ENCODE measurements at regions not wholly inside any gene's neighbourhood (a gene's known extent, or its start where the extent isn't known, plus 50 kb on each side); places are given as distances from the start of the nearest gene placed in this dataset.
"Not testable (repeated sequence)": the region's sequence is repeated elsewhere in the genome, so short reads cannot be mapped to it uniquely, and the experiment has no call there.

- DNase-seq, result not testable (repeated sequence)
These were observed 215.0 kb downstream of the STIM2 start for GRCh38 chr4:27075603-27076002.

- DNase-seq, result no peak
These were observed 218.4 kb downstream of the STIM2 start for GRCh38 chr4:27078934-27079455.

- DNase-seq, result no peak
These were observed 221.3 kb downstream of the STIM2 start for GRCh38 chr4:27081675-27082586.

GRCh38 chr4:27082776-27083175 is 222.1 kb downstream of the STIM2 start:
- DNase-seq, result no peak

GRCh38 chr4:27084685-27085361 is 224.2 kb downstream of the STIM2 start:
- DNase-seq, result no peak

GRCh38 chr4:27085396-27085795 is 224.8 kb downstream of the STIM2 start:
- DNase-seq, result no peak

- DNase-seq, result no peak
These were observed 226.8 kb downstream of the STIM2 start for GRCh38 chr4:27087306-27088045.

GRCh38 chr4:27088491-27088890 is 227.8 kb downstream of the STIM2 start:
- no peak for DNase-seq

- no peak for DNase-seq
These were observed 228.5 kb downstream of the STIM2 start for GRCh38 chr4:27089186-27089585.

GRCh38 chr4:27090406-27090805 is 229.8 kb downstream of the STIM2 start:
- DNase-seq, result no peak

- DNase-seq, result no peak
These were observed 233.6 kb downstream of the STIM2 start for GRCh38 chr4:27094224-27094623.

GRCh38 chr4:27094783-27095182 is 234.1 kb downstream of the STIM2 start:
- no peak for DNase-seq

GRCh38 chr4:27096142-27096824 is 235.6 kb downstream of the STIM2 start:
- DNase-seq, result no peak

GRCh38 chr4:27098034-27098433 is 237.4 kb downstream of the STIM2 start:
- no peak for DNase-seq

- DNase-seq, result no peak
These were observed 240.1 kb downstream of the STIM2 start for GRCh38 chr4:27100713-27101112.

- DNase-seq, result no peak
These were observed 240.5 kb downstream of the STIM2 start for GRCh38 chr4:27101126-27101525.

GRCh38 chr4:27101561-27101960 is 240.9 kb downstream of the STIM2 start:
- DNase-seq, result no peak

GRCh38 chr4:27111627-27112026 is 251.0 kb downstream of the STIM2 start:
- DNase-seq, result no peak

GRCh38 chr4:27112587-27112986 is 251.9 kb downstream of the STIM2 start:
- no peak for DNase-seq

- no peak for DNase-seq
These were observed 254.6 kb downstream of the STIM2 start for GRCh38 chr4:27115221-27115620.

- no peak for DNase-seq
These were observed 256.8 kb downstream of the STIM2 start for GRCh38 chr4:27117453-27117852.

- DNase-seq, result no peak
These were observed 258.6 kb downstream of the STIM2 start for GRCh38 chr4:27119239-27119638.

- DNase-seq, result no peak
These were observed 261.2 kb downstream of the STIM2 start for GRCh38 chr4:27121830-27122229.

Data from amniotic stem cell (primary cell).